Body of pancreas (tissue), 4 donors: ENCODE measurements at regions not wholly inside any gene's neighbourhood (a gene's known extent, or its start where the extent isn't known, plus 50 kb on each side); places are given as distances from the start of the nearest gene placed in this dataset.

Experiments
- POLR2A ChIP-seq, 3 donors: fragments of 450-650 bp; IDR thresholded peaks; one replicate each; pipeline ENCODE4 v1.6.1; 2016; ENCODE audit warnings: antibody characterized with exemption in 3 of 3, mild to moderate bottlenecking in 2 of 3
- TF ChIP-seq, protein P1 (sequence below), 7 experiments: fragments of 450-650 bp in 4 of 7; fragments of 200-600 bp in 3 of 7; sonication (generic) in 3 of 7; IDR thresholded peaks; one replicate each; pipeline ENCODE4 v1.5.1; 2016 to 2019; ENCODE audit warnings: antibody characterized with exemption in 7 of 7

DNA sequence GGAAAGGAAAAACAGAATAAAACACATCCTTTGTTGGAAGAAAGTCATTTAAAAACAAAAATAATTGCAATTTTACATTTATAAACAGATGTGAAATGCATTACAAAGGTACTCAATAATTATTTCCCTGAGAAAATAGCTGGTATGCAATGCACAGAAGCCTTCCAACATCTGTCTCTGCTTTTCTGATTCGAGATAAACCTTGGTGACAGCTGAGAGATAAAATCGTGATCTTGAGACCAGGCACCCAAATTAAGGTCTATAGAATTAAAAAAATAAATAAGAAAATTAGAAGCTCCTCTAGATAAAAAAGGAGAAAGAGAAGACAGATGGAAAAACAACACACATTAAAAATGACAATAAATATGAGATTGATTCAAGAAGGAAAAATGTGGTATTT, 544.0 kb downstream of the SPRY1 start:
- TF ChIP-seq, protein P1, sequence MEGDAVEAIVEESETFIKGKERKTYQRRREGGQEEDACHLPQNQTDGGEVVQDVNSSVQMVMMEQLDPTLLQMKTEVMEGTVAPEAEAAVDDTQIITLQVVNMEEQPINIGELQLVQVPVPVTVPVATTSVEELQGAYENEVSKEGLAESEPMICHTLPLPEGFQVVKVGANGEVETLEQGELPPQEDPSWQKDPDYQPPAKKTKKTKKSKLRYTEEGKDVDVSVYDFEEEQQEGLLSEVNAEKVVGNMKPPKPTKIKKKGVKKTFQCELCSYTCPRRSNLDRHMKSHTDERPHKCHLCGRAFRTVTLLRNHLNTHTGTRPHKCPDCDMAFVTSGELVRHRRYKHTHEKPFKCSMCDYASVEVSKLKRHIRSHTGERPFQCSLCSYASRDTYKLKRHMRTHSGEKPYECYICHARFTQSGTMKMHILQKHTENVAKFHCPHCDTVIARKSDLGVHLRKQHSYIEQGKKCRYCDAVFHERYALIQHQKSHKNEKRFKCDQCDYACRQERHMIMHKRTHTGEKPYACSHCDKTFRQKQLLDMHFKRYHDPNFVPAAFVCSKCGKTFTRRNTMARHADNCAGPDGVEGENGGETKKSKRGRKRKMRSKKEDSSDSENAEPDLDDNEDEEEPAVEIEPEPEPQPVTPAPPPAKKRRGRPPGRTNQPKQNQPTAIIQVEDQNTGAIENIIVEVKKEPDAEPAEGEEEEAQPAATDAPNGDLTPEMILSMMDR (IDR thresholded peaks at IDR 0.05), result no peak
- TF ChIP-seq POLR2A (IDR thresholded peaks at IDR 0.05), result no peak
